ENCODE measurements at regions not wholly inside any gene's neighbourhood (a gene's known extent, or its start where the extent isn't known, plus 50 kb on each side); places are given as distances from the start of the nearest gene placed in this dataset.

DNA sequence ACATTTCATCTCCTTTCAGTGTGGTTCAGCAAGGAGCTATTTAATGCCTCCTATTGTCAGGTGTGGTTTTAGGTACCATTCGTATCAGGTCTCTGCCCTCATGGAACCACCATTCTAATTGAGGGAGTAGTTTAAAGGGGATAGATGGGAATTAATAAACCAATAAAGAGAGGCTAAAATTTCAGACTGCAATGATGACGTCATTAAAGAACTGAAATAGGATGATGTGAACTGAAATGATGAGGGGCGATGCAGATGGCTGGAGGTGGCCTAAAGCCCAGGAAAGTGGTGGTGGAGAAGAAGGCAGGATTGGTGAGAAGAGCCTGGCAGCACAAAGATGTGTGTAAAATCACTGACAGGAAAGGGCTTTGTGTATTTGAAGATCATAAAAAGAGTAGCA, 148.9 kb upstream of the RBFOX1 start:
- no peak for DNase-seq

DNA sequence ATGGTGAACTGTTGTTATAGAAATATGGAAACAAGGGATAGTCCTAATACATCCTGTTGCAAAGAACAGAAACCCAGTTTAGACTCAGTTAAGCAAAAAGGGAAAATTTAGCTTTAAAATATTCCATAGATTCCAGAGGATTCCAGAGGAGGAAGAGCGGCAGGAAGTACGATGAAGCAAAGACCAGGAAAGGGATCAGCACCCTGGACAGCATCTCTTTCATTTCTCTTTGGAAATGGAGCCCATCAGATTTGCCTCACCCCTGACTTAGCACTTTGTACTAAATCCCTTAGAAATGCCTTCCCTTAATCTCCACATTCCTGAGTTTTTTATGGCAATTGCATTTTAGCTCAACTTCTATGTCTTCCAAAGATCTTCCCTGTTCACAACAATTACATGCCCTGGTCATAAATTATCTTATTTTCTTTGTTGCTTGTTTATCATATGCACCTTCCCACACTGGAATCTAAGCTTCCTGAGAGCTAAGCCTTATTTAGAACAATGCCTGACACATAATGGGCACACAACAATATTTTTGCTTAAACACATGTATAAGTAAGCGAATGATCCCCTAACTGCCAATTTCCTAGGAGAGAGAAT, 150.0 kb upstream of the RBFOX1 start:
- no peak for DNase-seq

GRCh38 chr16:7177875-7178274, 154.8 kb upstream of the RBFOX1 start:
- DNase-seq = no peak

GRCh38 chr16:7171151-7171550, 161.5 kb upstream of the RBFOX1 start:
- DNase-seq = no peak

DNA sequence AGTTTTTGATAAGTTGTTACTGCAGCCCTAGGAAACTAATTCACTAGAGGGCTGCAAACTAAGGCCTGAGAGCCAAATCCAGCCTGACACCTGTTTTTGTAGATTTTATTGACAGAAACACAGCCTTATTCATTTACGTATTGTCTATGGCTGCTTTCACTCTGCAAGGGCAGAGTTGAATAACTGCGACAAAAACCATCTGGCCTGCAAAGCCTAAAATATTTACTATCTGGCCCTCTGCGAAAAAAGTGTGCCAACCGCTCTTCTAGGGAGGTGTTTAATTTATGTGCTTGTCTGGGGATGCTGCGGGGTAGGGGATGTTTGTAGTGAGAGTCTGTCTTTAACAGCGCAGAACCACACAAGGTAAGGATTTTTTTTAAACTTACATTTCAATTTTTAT, 165.0 kb upstream of the RBFOX1 start:
- no peak for DNase-seq

DNA sequence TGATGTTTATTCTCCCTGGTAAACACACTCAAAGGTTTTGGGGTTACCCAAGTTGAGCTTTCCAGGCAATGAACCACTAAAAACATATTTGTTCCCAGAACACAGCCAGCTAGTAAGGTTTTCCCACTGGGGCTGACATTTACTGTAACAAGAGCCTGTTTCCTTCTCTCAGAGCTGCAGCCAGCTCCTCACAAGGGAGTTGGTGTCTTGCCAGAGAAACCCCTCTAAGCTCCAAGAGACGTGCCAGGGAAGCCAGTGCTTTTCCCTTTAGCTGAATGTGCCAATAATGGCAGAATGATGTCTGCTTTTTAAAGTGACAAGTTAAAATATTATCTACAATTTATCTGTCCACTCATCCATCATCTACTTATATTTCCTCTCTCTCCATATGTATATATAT, 170.8 kb upstream of the RBFOX1 start:
- DNase-seq = no peak

DNA sequence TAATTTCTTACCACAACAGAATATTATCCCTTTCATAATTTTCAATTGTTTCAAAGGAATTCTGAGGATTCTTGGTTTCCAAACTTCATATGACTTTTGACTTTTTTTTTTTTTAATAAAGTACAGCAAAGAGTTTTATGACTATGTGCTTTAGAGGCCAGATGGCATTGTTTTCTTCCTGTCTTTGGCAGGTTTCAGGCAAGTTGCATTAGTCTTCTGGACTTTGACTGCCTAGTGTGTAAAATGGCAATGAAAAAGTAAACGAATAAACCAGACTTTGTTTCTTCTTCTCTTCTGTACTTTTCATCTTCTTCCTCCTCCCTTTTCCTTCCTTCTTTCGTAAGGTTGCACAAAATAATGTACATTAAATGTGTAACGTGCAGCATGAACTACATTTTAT, 172.6 kb upstream of the RBFOX1 start:
- DNase-seq = no peak

GRCh38 chr16:7158481-7158880, 174.2 kb upstream of the RBFOX1 start:
- DNase-seq = no peak

- DNase-seq = no peak
Measured at GRCh38 chr16:7150230-7150629, 182.4 kb upstream of the RBFOX1 start.

GRCh38 chr16:7148606-7149005, 184.0 kb upstream of the RBFOX1 start:
- DNase-seq = no peak

DNA sequence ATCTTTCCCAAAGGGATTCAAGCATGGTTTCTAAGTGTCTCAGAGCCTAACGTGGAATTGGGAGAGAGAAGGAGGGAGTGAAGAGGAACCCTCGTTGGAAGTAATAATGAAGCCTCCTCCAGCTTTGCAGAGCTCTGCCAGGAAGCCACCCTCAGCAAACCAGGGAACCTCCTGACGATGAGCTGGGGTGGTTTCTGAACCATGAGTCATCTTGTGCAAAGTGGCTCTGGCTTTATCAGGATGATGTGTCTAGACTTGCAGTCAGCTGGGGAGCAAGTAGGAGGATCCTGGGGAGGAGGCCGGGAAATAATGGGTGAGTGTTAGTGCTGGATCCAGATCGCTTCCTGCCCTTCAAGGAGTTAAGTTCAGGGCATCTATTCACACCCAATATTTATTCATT, 191.7 kb upstream of the RBFOX1 start:
- no peak for DNase-seq

DNA sequence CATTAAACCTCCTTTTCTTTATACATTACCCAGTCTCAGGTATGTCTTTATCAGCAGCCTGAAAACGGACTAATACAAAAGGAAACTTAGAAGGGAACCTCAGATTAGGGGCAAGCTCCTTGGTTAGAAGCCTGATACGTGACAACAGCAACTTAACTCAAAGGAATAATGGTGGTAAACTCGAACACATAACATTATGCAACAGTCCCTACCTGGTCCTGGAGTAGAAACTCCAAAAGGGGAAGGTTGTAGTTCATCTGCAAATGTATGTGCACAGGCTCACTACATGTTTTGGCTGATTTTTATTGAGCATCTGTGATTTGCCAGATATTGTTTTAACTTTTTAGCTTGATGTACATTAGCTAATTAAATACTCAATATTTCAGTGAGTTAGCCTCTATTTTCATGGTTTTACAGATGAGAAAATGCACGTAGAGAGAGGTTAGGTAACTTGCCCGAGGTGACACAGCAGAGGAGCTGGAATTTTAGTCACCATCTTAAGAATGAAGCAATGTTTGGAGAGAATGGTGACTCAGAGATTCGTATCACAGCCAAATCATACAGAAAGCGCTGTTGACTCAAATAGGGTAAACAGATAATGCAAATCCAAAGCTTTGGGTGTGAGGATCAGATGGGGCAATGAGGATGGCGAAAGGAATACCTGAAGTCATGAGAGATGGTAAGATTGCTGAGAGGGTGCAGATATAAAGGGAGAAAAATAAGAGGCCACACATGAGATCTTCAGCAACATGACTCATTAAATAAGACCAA, 194.9 kb upstream of the RBFOX1 start:
- no peak for DNase-seq

- no peak for DNase-seq
Measured at GRCh38 chr16:7132465-7132864, 200.2 kb upstream of the RBFOX1 start.

DNA sequence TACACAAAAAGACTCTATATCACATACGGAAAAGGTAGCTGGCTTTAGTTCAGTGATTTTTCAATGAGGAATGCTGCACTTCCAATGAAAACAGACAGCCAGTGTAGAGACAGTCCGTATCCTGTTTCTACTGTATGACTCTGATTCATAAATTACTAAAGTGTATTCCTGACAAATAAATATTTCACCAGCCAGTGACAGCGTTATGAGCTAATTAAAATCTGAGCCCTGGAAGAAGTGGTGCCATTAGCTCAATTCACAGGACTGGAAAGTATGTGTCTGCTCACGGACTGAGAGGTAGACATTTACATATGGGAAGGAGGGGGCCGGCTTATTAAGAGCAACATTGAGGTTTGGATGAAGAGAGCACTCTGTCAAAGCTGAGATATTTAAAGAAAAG, 207.9 kb upstream of the RBFOX1 start:
- DNase-seq = no peak

DNA sequence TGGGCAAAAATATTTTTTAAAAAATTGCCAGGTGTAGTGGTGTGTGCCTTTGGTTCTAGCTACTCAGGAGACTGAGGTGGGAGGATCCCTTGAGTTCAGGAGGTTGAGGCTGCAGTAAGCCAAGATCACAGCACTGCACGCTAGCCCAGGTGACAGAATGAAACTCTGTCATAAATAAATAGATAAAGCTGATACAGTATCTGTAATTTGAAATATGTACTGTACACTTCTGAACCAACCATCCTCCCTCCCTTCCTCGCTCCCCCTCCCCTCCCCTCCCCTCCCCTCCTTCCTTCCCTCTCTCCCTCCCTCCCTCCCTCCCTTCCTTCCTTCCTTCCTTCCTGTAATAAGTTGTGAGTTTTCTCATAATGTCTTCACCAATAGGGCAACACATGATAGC, 208.4 kb upstream of the RBFOX1 start:
- no peak for DNase-seq

- DNase-seq = no peak
Measured at GRCh38 chr16:7116734-7117133, 215.9 kb upstream of the RBFOX1 start.

DNA sequence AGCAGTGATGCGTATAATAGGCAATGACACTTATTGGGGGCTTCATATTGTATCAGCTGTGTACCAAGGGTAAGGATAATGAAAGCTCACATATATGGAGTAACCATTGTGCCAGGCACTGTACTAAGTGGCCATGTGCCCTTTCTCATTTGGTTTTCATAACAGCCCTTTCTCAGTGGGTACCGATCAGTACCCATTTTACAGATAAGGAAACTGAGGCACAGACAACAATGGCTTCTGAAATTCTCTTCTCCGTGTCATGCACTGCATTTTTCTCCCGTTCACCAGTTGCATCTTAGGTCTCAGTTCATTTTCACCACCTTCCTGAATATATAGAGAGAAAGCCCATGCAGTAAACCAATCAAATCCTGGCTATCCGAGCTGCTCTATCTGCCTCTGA, 216.7 kb upstream of the RBFOX1 start:
- no peak for DNase-seq

DNA sequence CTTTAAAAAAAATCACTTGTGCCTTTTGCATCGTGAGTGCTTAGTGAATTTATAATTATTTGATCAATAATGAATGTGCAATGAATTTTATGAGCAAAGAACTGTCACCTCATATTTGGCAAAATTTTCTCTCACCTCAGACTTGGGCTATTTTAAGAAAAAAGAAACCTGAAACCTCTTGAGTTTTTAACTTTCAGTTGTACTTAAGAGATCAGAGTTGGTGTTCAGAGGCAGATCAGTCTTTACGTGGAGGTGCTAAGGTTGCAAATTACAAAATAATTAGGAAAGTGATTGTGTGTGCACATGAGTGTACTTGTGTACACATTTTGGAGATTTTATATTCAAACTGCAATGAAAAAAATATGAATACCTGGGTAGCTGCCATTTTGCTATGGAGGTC, 218.7 kb upstream of the RBFOX1 start:
- DNase-seq = no peak

DNA sequence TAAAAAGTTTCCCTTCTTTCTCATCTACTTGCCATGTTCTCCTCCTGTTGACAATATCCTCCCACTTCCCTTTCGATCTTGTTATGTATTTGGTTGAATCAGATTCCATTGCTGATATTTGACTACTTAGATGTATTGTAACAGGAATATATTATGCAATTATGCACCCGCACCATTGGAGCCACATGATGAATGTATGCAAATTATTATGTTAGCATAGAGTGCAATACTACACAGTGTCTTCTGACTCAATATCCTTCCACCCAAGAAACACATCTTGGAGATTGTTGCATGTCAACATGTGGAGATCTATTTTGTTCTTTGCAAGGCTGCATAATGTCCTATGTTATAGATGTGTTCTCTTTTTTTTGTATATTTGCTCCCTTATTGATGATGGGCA, 219.2 kb upstream of the RBFOX1 start:
- DNase-seq = no peak

GRCh38 chr16:7111265-7111664, 221.4 kb upstream of the RBFOX1 start:
- no peak for DNase-seq

DNA sequence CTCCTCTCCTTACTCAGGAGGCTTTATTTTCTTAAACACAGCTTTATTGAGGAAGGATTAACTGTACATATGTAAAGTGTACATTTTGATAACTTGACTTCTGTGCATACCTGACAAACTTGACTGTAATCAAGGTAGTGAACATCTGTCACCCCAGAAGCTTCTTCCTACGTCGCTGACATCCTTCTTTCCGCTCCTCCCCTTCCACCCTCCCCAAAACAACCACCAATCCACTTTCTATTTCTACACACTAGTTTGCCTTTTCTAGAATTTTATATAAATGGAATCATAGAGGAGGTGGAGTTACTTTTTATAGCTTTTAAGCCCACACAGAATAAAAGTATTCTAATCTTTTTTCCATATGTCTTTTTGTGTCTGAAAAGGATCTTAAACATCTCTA, 225.2 kb upstream of the RBFOX1 start:
- no peak for DNase-seq

- no peak for DNase-seq
Measured at GRCh38 chr16:7103056-7103455, 229.6 kb upstream of the RBFOX1 start.

DNA sequence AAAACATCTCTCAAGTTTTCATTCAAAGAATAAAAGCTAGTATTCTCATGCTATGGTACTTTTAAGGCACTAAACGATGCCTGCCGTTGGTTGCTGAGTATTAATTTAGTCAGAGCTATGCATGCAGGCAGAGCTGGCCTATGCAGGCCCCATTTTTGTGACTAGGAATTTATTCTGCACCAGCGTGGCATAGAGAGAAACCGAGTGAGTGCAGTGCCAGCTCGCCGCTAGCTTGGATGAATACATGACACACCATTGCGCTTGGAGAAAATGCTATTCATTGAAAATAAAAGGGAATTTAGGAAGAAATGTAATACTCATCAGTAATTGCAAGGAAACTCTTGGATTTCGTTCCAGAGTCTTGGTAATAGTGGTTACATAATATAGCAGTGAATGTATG, 231.6 kb upstream of the RBFOX1 start:
- no peak for DNase-seq

- DNase-seq = no peak
Measured at GRCh38 chr16:7097518-7097917, 235.1 kb upstream of the RBFOX1 start.

DNA sequence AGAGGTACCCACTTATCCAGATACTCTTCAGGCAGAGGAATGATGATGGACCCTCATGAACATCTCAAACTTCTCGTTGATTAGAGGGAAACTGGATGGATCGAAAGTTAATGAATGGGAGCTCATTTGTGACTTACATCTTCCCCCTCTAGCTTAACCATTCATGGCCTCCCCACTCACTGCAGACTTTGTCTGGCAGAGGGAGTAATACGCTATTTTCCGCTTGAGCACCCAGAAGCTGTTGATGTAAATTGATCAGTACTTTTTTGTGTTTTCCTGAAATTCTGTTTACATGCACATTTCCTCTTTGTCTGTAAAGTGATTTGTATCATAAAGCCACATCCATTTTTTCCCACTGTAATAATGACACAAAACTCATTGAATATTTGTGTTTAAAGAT, 239.1 kb upstream of the RBFOX1 start:
- no peak for DNase-seq
